Small intestine (tissue), 7 donors: ENCODE measurements at regions not wholly inside any gene's neighbourhood (a gene's known extent, or its start where the extent isn't known, plus 50 kb on each side); places are given as distances from the start of the nearest gene placed in this dataset.
"Not testable (repeated sequence)": the region's sequence is repeated elsewhere in the genome, so short reads cannot be mapped to it uniquely, and the experiment has no call there.

ENCODE experiments used
- DNase-seq, 2 donors: peaks; one replicate each; pipeline versions ENCODE4 v3.0.0 to v3.0.0-alpha.2; 2013
- FAIRE-seq: peaks from 2 replicates; lab custom pipeline; 2012; peaks lifted over from hg19 to GRCh38; lab: Jason Lieb, UNC
- H3K27ac ChIP-seq, 3 donors: one replicate each; pipeline ENCODE4 v1.5.1; 2013; ENCODE audit warnings: low read length in 2 of 3, mild to moderate bottlenecking in 2 of 3, control low read depth in 1 of 3, inconsistent platforms in 1 of 3, low read depth in 1 of 3, moderate library complexity in 1 of 3
- H3K27me3 ChIP-seq, 3 donors: one replicate each; pipeline ENCODE4 v1.6.1; 2013; ENCODE audit warnings: low read length in 3 of 3, inconsistent platforms in 1 of 3; ENCODE audit not compliant: control insufficient read depth in 3 of 3, insufficient read depth in 3 of 3
- H3K36me3 ChIP-seq, 3 donors: one replicate each; pipeline ENCODE4 v1.6.1; 2013; ENCODE audit warnings: low read length in 3 of 3, inconsistent platforms in 1 of 3, low read depth in 1 of 3, mild to moderate bottlenecking in 1 of 3, moderate library complexity in 1 of 3; ENCODE audit not compliant: control insufficient read depth in 3 of 3, insufficient read depth in 2 of 3
- H3K4me1 ChIP-seq, 3 donors: one replicate each; pipeline ENCODE4 v1.6.1; 2013; ENCODE audit warnings: low read length in 2 of 3, inconsistent platforms in 1 of 3, low read depth in 1 of 3, mild to moderate bottlenecking in 1 of 3, moderate library complexity in 1 of 3; ENCODE audit not compliant: control insufficient read depth in 3 of 3, insufficient read depth in 2 of 3
- H3K4me3 ChIP-seq, 3 donors: one replicate each; pipeline ENCODE4 v1.5.1; 2013; ENCODE audit warnings: low read length in 3 of 3, control low read depth in 1 of 3, inconsistent platforms in 1 of 3, low read depth in 1 of 3, mild to moderate bottlenecking in 1 of 3, moderate library complexity in 1 of 3
- H3K9me3 ChIP-seq, 2 donors: one replicate each; pipeline ENCODE4 v1.6.1; 2013; ENCODE audit warnings: low read depth in 1 of 2, low read length in 1 of 2; ENCODE audit not compliant: control insufficient read depth in 2 of 2, insufficient read depth in 1 of 2
- WGBS, 3 donors: extraction: QIAGEN DNeasy Blood & Tissue Kit; methylation state at CpG; one replicate each; pipeline ENCODE4 v1.1.7; 2013; 5-methylcytosine and 5-hydroxymethylcytosine counted together
- donor health status: healthy with polysubstance abuse.
- donor health status: control.
- donor health status: control.
- donor health status: Bipolar disorder and iron deficiency.
- donor health status: healthy.

DNA sequence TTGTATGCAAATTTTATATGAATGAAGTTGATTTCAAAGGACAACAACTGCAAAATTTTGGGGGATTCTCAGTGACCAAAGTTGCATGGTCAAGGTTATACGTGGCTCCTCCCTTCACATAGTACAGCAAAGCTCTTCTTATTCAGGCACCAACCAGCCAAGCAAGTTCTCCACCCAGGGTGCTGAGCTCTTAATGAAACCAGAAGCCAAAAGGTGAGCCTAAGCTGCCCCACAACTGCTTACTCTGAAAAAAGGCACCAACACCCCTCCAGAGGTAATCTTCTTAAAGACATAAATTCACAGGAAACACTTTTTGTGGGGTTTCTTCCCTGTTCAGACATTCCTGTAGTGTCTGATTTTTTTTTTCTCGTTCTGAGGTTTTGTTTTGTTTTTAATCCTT is 106.1 kb upstream of the GMNC start:
- no peaks in the 10 kb centered on the region for H3K9me3 ChIP-seq
- DNase-seq (no peak), FAIRE-seq (no peak)

GRCh38 chr3:190964931-190965330 is 102.4 kb upstream of the GMNC start:
- DNase-seq, FAIRE-seq, H3K9me3 ChIP-seq, H3K27me3 ChIP-seq, H3K36me3 ChIP-seq, H3K4me3 ChIP-seq, H3K4me1 ChIP-seq, H3K27ac ChIP-seq: not testable (repeated sequence)
- WGBS, 3 donors, result 61 to 88% (median 65%) methylated on average over 8 to 20 of the region's 20 CpGs

More for the DNA sequence above, 106.1 kb upstream of the GMNC start:
- Histone ChIP-seq H3K27me3 (no peaks in the 10 kb centered on the region), H3K36me3 (no peaks in the 10 kb centered on the region), H3K27ac (no peak overlapping the region), H3K4me3 (no peak overlapping the region), H3K4me1 (no peaks in the 10 kb centered on the region)
- WGBS, 3 donors, result 54 to 59% (median 54%) methylated on average over 2 of the region's 2 CpGs

DNA sequence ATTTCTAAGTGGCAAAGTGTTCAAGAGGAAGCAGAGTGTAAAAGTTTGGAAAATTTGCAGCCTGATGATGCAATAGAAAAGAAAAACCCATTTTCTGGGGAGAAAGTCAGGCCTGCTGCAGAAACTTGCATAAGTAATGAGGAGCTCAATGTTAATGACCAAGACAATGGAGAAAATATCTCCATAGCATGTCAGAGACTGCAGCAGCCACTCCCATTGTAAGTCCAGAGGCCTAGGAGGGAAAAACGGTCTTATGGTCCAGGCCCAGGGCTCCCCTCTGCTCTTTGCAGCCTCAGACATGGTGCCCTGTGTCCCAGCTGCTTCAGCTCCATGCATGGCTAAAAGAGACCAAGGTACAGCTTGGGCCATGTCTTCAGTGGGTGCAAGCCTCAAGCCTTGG is 96.6 kb upstream of the GMNC start:
- H3K27me3 ChIP-seq, result no peaks in the 10 kb centered on the region
- FAIRE-seq (no peak), DNase-seq (no peak)
- WGBS, 3 donors, result 0 to 30% (median 20%) methylated on average over 1 of the region's 1 CpG
- no peaks in the 10 kb centered on the region for H3K36me3 ChIP-seq
- no peaks in the 10 kb centered on the region for H3K4me1 ChIP-seq
- H3K27ac ChIP-seq, result no peak overlapping the region
- H3K4me3 ChIP-seq, result no peak overlapping the region
- peaks cover 0 to 14% of the 10 kb centered on the region in 2 donors for H3K9me3 ChIP-seq

DNA sequence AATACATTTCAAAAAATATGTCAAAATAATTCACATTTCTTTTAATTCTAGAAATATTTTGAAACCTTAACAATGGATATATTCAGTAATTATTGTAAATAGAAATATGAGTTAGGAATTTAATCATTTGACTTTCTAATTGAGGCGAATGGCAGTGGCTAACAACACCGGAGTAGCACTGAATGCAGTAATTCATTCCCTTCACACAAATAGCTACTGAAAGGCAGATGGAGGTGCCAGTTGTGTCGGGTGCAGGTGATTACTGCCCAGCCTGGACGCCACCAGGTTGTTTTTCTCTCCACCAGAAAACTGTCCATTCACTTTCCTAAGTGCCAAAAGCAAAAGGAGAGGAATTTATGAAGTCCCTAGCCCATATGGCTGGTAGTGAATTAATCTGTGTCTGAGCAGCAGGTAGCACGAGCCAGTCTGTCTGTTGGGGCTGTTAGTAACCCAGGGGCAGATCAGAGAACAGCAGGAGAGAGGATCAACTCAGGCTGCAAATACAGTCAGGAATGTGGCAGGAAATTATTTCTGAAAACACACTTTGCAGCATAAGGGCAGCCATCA is 79.3 kb upstream of the GMNC start:
- WGBS, 3 donors, result 44 to 58% (median 53%) methylated on average over 5 of the region's 5 CpGs
- FAIRE-seq, result peak; percentile 15

DNA sequence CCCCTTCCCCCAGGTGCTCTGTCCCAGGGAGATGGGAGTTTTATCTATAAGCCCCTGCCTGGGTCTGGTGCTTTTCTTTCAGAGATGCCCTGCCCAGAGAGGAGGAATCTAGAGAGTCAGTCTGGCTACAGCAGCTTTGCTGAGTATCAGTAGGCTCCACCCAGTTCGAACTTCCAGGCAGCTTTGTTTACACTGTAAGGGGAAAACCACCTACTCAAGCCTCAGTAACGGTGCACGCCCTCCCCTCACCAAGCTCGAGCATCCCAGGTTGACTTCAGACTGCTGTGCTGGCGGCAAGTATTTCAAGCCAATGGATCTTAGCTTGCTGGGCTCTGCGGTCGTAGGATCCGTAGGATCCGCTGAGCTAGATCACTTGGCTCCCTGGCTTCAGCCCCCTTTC is 72.1 kb upstream of the GMNC start:
- not testable (repeated sequence) for H3K9me3 ChIP-seq, DNase-seq, H3K36me3 ChIP-seq, H3K4me3 ChIP-seq, FAIRE-seq, H3K4me1 ChIP-seq, H3K27me3 ChIP-seq, H3K27ac ChIP-seq
- 56 to 64% (median 59%) methylated on average over 9 of the region's 9 CpGs for WGBS, 3 donors

More for the DNA sequence above, 79.3 kb upstream of the GMNC start:
- H3K9me3 ChIP-seq, result no peaks in the 10 kb centered on the region
- H3K36me3 ChIP-seq, result no peaks in the 10 kb centered on the region
- no peak for DNase-seq
- no peaks in the 10 kb centered on the region for H3K27me3 ChIP-seq
- no peak overlapping the region for H3K4me3 ChIP-seq
- no peaks in the 10 kb centered on the region for H3K4me1 ChIP-seq
- no peak overlapping the region for H3K27ac ChIP-seq

DNA sequence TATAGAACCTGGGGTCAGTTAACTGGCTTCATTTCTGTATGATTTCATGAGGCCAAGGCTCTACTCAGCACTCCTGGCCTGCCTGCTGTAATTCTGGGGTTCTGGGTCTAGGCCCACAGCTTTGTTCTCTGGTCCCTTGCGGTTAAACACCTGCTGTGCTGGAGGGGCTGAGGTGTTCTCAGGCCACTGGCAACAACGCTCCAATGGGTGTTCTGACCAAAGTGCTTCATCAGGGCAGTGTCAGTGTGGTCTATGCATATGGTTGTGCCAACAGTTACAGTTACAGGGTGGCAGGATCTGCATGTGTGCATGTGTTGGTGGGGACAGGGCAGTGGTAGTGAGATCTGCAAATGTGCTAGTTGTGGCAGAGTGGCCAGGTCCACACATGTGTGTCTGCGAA is 64.1 kb upstream of the GMNC start:
- no peak for FAIRE-seq
- H3K4me1 ChIP-seq, result no peaks in the 10 kb centered on the region
- H3K27ac ChIP-seq, result no peak overlapping the region
- DNase-seq, result no peak
- H3K36me3 ChIP-seq, result no peaks in the 10 kb centered on the region
- no peaks in the 10 kb centered on the region for H3K27me3 ChIP-seq
- no peak overlapping the region for H3K4me3 ChIP-seq
- WGBS, 3 donors, result 72 to 84% (median 72%) methylated on average over 3 of the region's 3 CpGs
- no peaks in the 10 kb centered on the region for H3K9me3 ChIP-seq

DNA sequence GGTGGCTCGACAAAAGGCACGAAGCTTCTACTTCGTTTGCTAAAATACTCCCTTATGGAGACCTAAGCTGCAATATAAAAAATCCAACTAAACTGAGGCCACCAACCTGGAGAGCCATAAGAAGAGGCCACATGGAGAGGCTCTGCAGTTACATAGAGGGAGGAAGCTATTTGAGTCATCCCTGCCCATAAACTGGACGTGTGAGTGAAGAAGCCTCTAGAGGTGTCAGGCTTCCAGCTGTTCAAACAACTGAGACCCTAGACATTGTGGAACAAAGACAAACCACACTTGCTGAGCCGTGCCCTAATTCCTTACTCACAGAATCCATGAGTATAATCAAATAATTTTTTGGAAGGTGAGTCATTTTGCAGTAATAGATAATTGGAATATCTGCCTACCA is 50.2 kb upstream of the GMNC start:
- Histone ChIP-seq H3K27me3 (no peaks in the 10 kb centered on the region), H3K4me1 (no peaks in the 10 kb centered on the region), H3K27ac (no peak overlapping the region), H3K9me3 (no peaks in the 10 kb centered on the region), H3K36me3 (no peaks in the 10 kb centered on the region), H3K4me3 (no peak overlapping the region)
- WGBS, 3 donors, result 64 to 66% (median 66%) methylated on average over 5 of the region's 5 CpGs
- no peak for DNase-seq
- FAIRE-seq, result no peak
